ENCODE measurements at regions not wholly inside any gene's neighbourhood (a gene's known extent, or its start where the extent isn't known, plus 50 kb on each side); places are given as distances from the start of the nearest gene placed in this dataset.
A peak's percentile ranks its signal among the peaks of the same experiment; 100 is the strongest.
"Not testable (repeated sequence)": the region's sequence is repeated elsewhere in the genome, so short reads cannot be mapped to it uniquely, and the experiment has no call there.

GRCh38 chr6:135722190-135722589, 129.3 kb upstream of the PDE7B start:
- peak; percentile 6 for DNase-seq (ENCODE audit: low spot score)

GRCh38 chr6:135722679-135723078, 128.8 kb upstream of the PDE7B start:
- peak; percentile 66 for DNase-seq (ENCODE audit: low spot score)

GRCh38 chr6:135728589-135728988, 122.9 kb upstream of the PDE7B start:
- no peak for DNase-seq (ENCODE audit: low spot score)

GRCh38 chr6:135731116-135731515, 120.4 kb upstream of the PDE7B start:
- no peak for DNase-seq (ENCODE audit: low spot score)

GRCh38 chr6:135736351-135736750, 115.2 kb upstream of the PDE7B start:
- not testable (repeated sequence) for DNase-seq (ENCODE audit: low spot score)

GRCh38 chr6:135738636-135739035, 112.9 kb upstream of the PDE7B start:
- no peak for DNase-seq (ENCODE audit: low spot score)

- DNase-seq (ENCODE audit: low spot score): peak; percentile 18
These were observed 112.2 kb upstream of the PDE7B start for GRCh38 chr6:135739288-135739687.

- DNase-seq (ENCODE audit: low spot score): no peak
These were observed 110.9 kb upstream of the PDE7B start for GRCh38 chr6:135740580-135740979.

- no peak for DNase-seq (ENCODE audit: low spot score)
These were observed 108.0 kb upstream of the PDE7B start for GRCh38 chr6:135743476-135743875.

GRCh38 chr6:135748189-135748588, 103.3 kb upstream of the PDE7B start:
- no peak for DNase-seq (ENCODE audit: low spot score)

GRCh38 chr6:135750081-135750480, 101.4 kb upstream of the PDE7B start:
- DNase-seq (ENCODE audit: low spot score): no peak

- DNase-seq (ENCODE audit: low spot score): no peak
These were observed 98.3 kb upstream of the PDE7B start for GRCh38 chr6:135753196-135753595.

GRCh38 chr6:135759831-135760230, 91.7 kb upstream of the PDE7B start:
- no peak for DNase-seq (ENCODE audit: low spot score)

GRCh38 chr6:135774006-135774405, 77.5 kb upstream of the PDE7B start:
- no peak for DNase-seq (ENCODE audit: low spot score)

GRCh38 chr6:135779213-135779612, 72.3 kb upstream of the PDE7B start:
- no peak for DNase-seq (ENCODE audit: low spot score)

- DNase-seq (ENCODE audit: low spot score): no peak
These were observed 71.2 kb upstream of the PDE7B start for GRCh38 chr6:135780326-135780725.

GRCh38 chr6:135782546-135782945, 69.0 kb upstream of the PDE7B start:
- no peak for DNase-seq (ENCODE audit: low spot score)

GRCh38 chr6:135784507-135784906, 67.0 kb upstream of the PDE7B start:
- no peak for DNase-seq (ENCODE audit: low spot score)

GRCh38 chr6:135789375-135790050, 62.0 kb upstream of the PDE7B start:
- DNase-seq (ENCODE audit: low spot score): no peak

- no peak for DNase-seq (ENCODE audit: low spot score)
These were observed 60.1 kb upstream of the PDE7B start for GRCh38 chr6:135791441-135791840.

- no peak for DNase-seq (ENCODE audit: low spot score)
These were observed 54.7 kb upstream of the PDE7B start for GRCh38 chr6:135796643-135797305.

- no peak for DNase-seq (ENCODE audit: low spot score)
These were observed 54.1 kb upstream of the PDE7B start for GRCh38 chr6:135797361-135797760.

GRCh38 chr6:135798751-135799515, 52.6 kb upstream of the PDE7B start:
- no peak for DNase-seq (ENCODE audit: low spot score)
